ENCODE measurements at regions not wholly inside any gene's neighbourhood (a gene's known extent, or its start where the extent isn't known, plus 50 kb on each side); places are given as distances from the start of the nearest gene placed in this dataset.

DNA sequence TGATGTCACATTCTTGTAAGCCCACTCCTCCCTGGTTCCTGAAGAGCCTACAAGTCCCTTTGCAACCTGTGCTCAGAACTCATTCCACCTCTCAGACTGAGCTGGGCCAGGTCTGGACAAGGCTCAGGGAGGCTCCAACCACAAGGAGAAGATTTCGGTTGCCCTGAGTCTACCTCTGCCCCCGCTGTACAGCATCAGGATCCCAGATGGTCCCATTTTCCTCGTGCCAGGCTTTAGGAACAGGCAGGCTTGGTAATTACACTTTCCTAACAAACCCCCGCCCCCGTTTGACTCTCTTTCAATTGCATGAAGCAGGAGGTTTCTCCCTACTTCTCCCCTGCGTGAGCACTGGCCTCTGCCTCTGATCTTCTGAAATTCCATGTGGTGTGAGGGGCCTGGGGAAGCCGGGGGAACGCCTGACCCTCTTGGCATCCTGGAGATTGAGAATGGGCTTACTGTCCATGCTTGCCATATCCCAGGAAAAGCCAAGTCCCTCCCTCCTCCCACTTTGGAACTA lies 86.9 kb upstream of the CTNNA1 start:
- ChIA-PET CTCF (interaction anchor here (3.6 kb wide), 1 partner anchor 25 kb away, joined by 13 read pairs; no protein-coding TSS in a partner anchor), POLR2A (no interaction called here)
- TF ChIP-seq CTCF (IDR thresholded peaks at IDR 0.05; ENCODE audit: insufficient read depth, low read length, missing control alignments) = no peak
- DNase-seq (ENCODE audit: low read depth, low spot score) = no peak
- H3K4me3 ChIP-seq (ENCODE audit: low read depth, low read length) = no peak overlapping the region

GRCh38 chr5:138665261-138665660 lies 88.0 kb upstream of the CTNNA1 start:
- no peak for DNase-seq (ENCODE audit: low read depth, low spot score)
- no peak for TF ChIP-seq CTCF (IDR thresholded peaks at IDR 0.05; ENCODE audit: insufficient read depth, low read length, missing control alignments)
- ChIA-PET CTCF (interaction anchor here (3.6 kb wide), 1 partner anchor 24 kb away, joined by 13 read pairs; no protein-coding TSS in a partner anchor), POLR2A (no interaction called here)
- H3K4me3 ChIP-seq (ENCODE audit: low read depth, low read length) = no peak overlapping the region

GRCh38 chr5:138664276-138664943 lies 88.8 kb upstream of the CTNNA1 start:
- ChIA-PET CTCF (interaction anchor here (1.1 to 3.6 kb wide), 2 partner anchors 11 to 23 kb away, joined by 4 to 13 read pairs; no protein-coding TSS in a partner anchor), POLR2A (no interaction called here)
- no peak for DNase-seq (ENCODE audit: low read depth, low spot score)
- H3K4me3 ChIP-seq (ENCODE audit: low read depth, low read length) = no peak overlapping the region
- no peak for TF ChIP-seq CTCF (IDR thresholded peaks at IDR 0.05; ENCODE audit: insufficient read depth, low read length, missing control alignments)

GRCh38 chr5:138663561-138663960 lies 88.4 kb upstream of the HSPA9 start:
- DNase-seq (ENCODE audit: low read depth, low spot score) = no peak
- CTCF ChIA-PET = interaction anchor here (1.1 to 3.6 kb wide), 2 partner anchors 10 to 22 kb away, joined by 4 to 13 read pairs; no protein-coding TSS in a partner anchor
- H3K4me3 ChIP-seq (ENCODE audit: low read depth, low read length) = no peak overlapping the region
- POLR2A ChIA-PET = no interaction called here
- no peak for TF ChIP-seq CTCF (IDR thresholded peaks at IDR 0.05; ENCODE audit: insufficient read depth, low read length, missing control alignments)

- ChIA-PET POLR2A (no interaction called here), CTCF (interaction anchor here (3.6 kb wide), 1 partner anchor 22 kb away, joined by 13 read pairs; no protein-coding TSS in a partner anchor)
- TF ChIP-seq CTCF (IDR thresholded peaks at IDR 0.05; ENCODE audit: insufficient read depth, low read length, missing control alignments) = no peak
- DNase-seq (ENCODE audit: low read depth, low spot score) = no peak
- no peak overlapping the region for H3K4me3 ChIP-seq (ENCODE audit: low read depth, low read length)
These were observed 87.8 kb upstream of the HSPA9 start for GRCh38 chr5:138663009-138663408.

GRCh38 chr5:138662599-138662998 lies 87.4 kb upstream of the HSPA9 start:
- DNase-seq (ENCODE audit: low read depth, low spot score) = no peak
- CTCF ChIA-PET = no interaction called here
- H3K4me3 ChIP-seq (ENCODE audit: low read depth, low read length) = no peak overlapping the region

More at GRCh38 chr5:138662599-138662998, 87.4 kb upstream of the HSPA9 start:
- POLR2A ChIA-PET = no interaction called here
- TF ChIP-seq CTCF (IDR thresholded peaks at IDR 0.05; ENCODE audit: insufficient read depth, low read length, missing control alignments) = no peak

Measured in AG04449 (cell line).